ENCODE measurements at regions not wholly inside any gene's neighbourhood (a gene's known extent, or its start where the extent isn't known, plus 50 kb on each side); places are given as distances from the start of the nearest gene placed in this dataset.
"Not testable (repeated sequence)": the region's sequence is repeated elsewhere in the genome, so short reads cannot be mapped to it uniquely, and the experiment has no call there.

DNA sequence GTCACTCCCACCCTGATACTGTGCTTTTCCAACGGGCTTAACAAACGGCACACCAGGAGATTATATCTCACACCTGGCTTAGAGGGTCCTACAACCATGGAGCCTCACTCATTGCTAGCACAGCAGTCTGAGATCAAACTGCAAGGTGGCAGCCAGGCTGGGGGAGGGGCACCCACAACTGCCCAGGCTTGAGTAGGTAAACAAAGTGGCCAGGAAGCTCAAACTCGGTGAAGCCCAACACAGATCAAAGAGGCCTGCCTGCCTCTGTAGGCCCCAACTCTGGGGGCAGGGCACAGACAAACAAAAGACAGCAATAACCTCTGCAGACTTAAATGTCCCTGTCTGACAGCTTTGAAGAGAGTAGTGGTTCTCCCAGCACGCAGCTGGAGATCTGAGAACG lies 1022.6 kb downstream of the RAB28 start:
- TF ChIP-seq, protein P1, sequence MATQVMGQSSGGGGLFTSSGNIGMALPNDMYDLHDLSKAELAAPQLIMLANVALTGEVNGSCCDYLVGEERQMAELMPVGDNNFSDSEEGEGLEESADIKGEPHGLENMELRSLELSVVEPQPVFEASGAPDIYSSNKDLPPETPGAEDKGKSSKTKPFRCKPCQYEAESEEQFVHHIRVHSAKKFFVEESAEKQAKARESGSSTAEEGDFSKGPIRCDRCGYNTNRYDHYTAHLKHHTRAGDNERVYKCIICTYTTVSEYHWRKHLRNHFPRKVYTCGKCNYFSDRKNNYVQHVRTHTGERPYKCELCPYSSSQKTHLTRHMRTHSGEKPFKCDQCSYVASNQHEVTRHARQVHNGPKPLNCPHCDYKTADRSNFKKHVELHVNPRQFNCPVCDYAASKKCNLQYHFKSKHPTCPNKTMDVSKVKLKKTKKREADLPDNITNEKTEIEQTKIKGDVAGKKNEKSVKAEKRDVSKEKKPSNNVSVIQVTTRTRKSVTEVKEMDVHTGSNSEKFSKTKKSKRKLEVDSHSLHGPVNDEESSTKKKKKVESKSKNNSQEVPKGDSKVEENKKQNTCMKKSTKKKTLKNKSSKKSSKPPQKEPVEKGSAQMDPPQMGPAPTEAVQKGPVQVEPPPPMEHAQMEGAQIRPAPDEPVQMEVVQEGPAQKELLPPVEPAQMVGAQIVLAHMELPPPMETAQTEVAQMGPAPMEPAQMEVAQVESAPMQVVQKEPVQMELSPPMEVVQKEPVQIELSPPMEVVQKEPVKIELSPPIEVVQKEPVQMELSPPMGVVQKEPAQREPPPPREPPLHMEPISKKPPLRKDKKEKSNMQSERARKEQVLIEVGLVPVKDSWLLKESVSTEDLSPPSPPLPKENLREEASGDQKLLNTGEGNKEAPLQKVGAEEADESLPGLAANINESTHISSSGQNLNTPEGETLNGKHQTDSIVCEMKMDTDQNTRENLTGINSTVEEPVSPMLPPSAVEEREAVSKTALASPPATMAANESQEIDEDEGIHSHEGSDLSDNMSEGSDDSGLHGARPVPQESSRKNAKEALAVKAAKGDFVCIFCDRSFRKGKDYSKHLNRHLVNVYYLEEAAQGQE (IDR thresholded peaks at IDR 0.05; ENCODE audit: borderline replicate concordance), result not testable (repeated sequence)
- TF ChIP-seq, protein P2, sequence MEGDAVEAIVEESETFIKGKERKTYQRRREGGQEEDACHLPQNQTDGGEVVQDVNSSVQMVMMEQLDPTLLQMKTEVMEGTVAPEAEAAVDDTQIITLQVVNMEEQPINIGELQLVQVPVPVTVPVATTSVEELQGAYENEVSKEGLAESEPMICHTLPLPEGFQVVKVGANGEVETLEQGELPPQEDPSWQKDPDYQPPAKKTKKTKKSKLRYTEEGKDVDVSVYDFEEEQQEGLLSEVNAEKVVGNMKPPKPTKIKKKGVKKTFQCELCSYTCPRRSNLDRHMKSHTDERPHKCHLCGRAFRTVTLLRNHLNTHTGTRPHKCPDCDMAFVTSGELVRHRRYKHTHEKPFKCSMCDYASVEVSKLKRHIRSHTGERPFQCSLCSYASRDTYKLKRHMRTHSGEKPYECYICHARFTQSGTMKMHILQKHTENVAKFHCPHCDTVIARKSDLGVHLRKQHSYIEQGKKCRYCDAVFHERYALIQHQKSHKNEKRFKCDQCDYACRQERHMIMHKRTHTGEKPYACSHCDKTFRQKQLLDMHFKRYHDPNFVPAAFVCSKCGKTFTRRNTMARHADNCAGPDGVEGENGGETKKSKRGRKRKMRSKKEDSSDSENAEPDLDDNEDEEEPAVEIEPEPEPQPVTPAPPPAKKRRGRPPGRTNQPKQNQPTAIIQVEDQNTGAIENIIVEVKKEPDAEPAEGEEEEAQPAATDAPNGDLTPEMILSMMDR (IDR thresholded peaks at IDR 0.05; ENCODE audit: poor library complexity, severe bottlenecking), result not testable (repeated sequence)
- TF ChIP-seq MXI1 (conservative IDR thresholded peaks at IDR 0.05; ENCODE audit: poor library complexity, severe bottlenecking); SMC3 (conservative IDR thresholded peaks at IDR 0.05; ENCODE audit: poor library complexity); EZH2 (IDR thresholded peaks at IDR 0.05; ENCODE audit: borderline replicate concordance, insufficient read depth, low read length, poor library complexity, severe bottlenecking); EP300 (conservative IDR thresholded peaks at IDR 0.05; ENCODE audit: poor library complexity, severe bottlenecking); RAD21 (conservative IDR thresholded peaks at IDR 0.05); POLR2AphosphoS5 (IDR thresholded peaks at IDR 0.05); TAF1 (IDR thresholded peaks at IDR 0.05; ENCODE audit: low read depth): not testable (repeated sequence)
